ENCODE measurements at regions not wholly inside any gene's neighbourhood (a gene's known extent, or its start where the extent isn't known, plus 50 kb on each side); places are given as distances from the start of the nearest gene placed in this dataset.

- no peak for TF ChIP-seq POLR2AphosphoS5 (IDR thresholded peaks at IDR 0.05)
- TF ChIP-seq CTCF (IDR thresholded peaks at IDR 0.05): no peak
Measured at GRCh38 chr2:147135376-147135775, 709.5 kb upstream of the ACVR2A start.
